ENCODE measurements at regions not wholly inside any gene's neighbourhood (a gene's known extent, or its start where the extent isn't known, plus 50 kb on each side); places are given as distances from the start of the nearest gene placed in this dataset.
A peak's percentile ranks its signal among the peaks of the same experiment; 100 is the strongest.

GRCh38 chr18:48488388-48488850, 50.4 kb upstream of the CTIF start (continued):
- TF ChIP-seq, protein P1, sequence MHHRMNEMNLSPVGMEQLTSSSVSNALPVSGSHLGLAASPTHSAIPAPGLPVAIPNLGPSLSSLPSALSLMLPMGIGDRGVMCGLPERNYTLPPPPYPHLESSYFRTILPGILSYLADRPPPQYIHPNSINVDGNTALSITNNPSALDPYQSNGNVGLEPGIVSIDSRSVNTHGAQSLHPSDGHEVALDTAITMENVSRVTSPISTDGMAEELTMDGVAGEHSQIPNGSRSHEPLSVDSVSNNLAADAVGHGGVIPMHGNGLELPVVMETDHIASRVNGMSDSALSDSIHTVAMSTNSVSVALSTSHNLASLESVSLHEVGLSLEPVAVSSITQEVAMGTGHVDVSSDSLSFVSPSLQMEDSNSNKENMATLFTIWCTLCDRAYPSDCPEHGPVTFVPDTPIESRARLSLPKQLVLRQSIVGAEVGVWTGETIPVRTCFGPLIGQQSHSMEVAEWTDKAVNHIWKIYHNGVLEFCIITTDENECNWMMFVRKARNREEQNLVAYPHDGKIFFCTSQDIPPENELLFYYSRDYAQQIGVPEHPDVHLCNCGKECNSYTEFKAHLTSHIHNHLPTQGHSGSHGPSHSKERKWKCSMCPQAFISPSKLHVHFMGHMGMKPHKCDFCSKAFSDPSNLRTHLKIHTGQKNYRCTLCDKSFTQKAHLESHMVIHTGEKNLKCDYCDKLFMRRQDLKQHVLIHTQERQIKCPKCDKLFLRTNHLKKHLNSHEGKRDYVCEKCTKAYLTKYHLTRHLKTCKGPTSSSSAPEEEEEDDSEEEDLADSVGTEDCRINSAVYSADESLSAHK (CRISPR knock-in tag; IDR thresholded peaks at IDR 0.05; ENCODE audit: borderline replicate concordance): no peak
- TF ChIP-seq CAMTA2 (CRISPR knock-in tag; IDR thresholded peaks at IDR 0.05; ENCODE audit: borderline replicate concordance): no peak
- no peak for TF ChIP-seq ZNF138 (CRISPR knock-in tag; IDR thresholded peaks at IDR 0.05; ENCODE audit: low read depth)
- no peak for TF ChIP-seq ZNF451 (CRISPR knock-in tag; IDR thresholded peaks at IDR 0.05)
- TF ChIP-seq SRY (CRISPR knock-in tag; IDR thresholded peaks at IDR 0.05): no peak
- TF ChIP-seq IKZF1 (IDR thresholded peaks at IDR 0.05): no peak
- TF ChIP-seq KDM5B (CRISPR knock-in tag; IDR thresholded peaks at IDR 0.05; ENCODE audit: borderline replicate concordance): no peak
- 0 out of 2 replicates have a peak, but pooled peaks have one; percentile 20 for TF ChIP-seq CEBPG (CRISPR knock-in tag; IDR thresholded peaks at IDR 0.05)
- TF ChIP-seq SAFB2 (CRISPR knock-in tag; IDR thresholded peaks at IDR 0.05; ENCODE audit: borderline replicate concordance, low read depth): no peak; the same call in 1 of the 2 replicates
- TF ChIP-seq ZNF354B (CRISPR knock-in tag; IDR thresholded peaks at IDR 0.05): no peak
- peak; percentile 64 for TF ChIP-seq MAX (IDR thresholded peaks at IDR 0.05)
- TF ChIP-seq ZNF317 (CRISPR knock-in tag; IDR thresholded peaks at IDR 0.05): peak; percentile 31; the same call in 1 of the 2 replicates
- no peak for TF ChIP-seq ZNF33B (CRISPR knock-in tag; IDR thresholded peaks at IDR 0.05)
- TF ChIP-seq, protein P2, sequence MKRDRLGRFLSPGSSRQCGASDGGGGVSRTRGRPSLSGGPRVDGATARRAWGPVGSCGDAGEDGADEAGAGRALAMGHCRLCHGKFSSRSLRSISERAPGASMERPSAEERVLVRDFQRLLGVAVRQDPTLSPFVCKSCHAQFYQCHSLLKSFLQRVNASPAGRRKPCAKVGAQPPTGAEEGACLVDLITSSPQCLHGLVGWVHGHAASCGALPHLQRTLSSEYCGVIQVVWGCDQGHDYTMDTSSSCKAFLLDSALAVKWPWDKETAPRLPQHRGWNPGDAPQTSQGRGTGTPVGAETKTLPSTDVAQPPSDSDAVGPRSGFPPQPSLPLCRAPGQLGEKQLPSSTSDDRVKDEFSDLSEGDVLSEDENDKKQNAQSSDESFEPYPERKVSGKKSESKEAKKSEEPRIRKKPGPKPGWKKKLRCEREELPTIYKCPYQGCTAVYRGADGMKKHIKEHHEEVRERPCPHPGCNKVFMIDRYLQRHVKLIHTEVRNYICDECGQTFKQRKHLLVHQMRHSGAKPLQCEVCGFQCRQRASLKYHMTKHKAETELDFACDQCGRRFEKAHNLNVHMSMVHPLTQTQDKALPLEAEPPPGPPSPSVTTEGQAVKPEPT (CRISPR knock-in tag; IDR thresholded peaks at IDR 0.05; ENCODE audit: low read depth): no peak
- no peak for TF ChIP-seq ZNF550 (CRISPR knock-in tag; IDR thresholded peaks at IDR 0.05; ENCODE audit: borderline replicate concordance)
- no peak for TF ChIP-seq MLXIP (CRISPR knock-in tag; IDR thresholded peaks at IDR 0.05; ENCODE audit: borderline replicate concordance)
- no peak for TF ChIP-seq AKAP8 (CRISPR knock-in tag; IDR thresholded peaks at IDR 0.05)
- no peak for TF ChIP-seq YY1 (IDR thresholded peaks at IDR 0.05; ENCODE audit: insufficient read depth, insufficient replicate concordance, low read depth, low read length)
- no peak for TF ChIP-seq MZF1 (CRISPR knock-in tag; IDR thresholded peaks at IDR 0.05; ENCODE audit: borderline replicate concordance)
- no peak for TF ChIP-seq NBN (conservative IDR thresholded peaks at IDR 0.05)
- TF ChIP-seq HDAC2 (CRISPR knock-in tag; IDR thresholded peaks at IDR 0.05): peak; percentile 97; the same call in 1 of the 2 replicates
- no peak for TF ChIP-seq ZNF839 (CRISPR knock-in tag; IDR thresholded peaks at IDR 0.05; ENCODE audit: borderline replicate concordance)
- TF ChIP-seq ZFP36 (IDR thresholded peaks at IDR 0.05; ENCODE audit: borderline replicate concordance, low read depth, low read length, partially characterized antibody): no peak

Measured in HepG2 (cell line).